22Rv1 (cell line): ENCODE measurements at regions not wholly inside any gene's neighbourhood (a gene's known extent, or its start where the extent isn't known, plus 50 kb on each side); places are given as distances from the start of the nearest gene placed in this dataset.

Experiments
- H3K27ac ChIP-seq: fragments of 450-650 bp; 2 replicates; pipeline ENCODE4 v1.5.1; 2017
- ZFX ChIP-seq: fragments of 450-650 bp; IDR thresholded peaks from 2 replicates; pipeline ENCODE4 v1.6.1; 2017; ENCODE audit warnings: antibody characterized with exemption, borderline replicate concordance
- TF ChIP-seq, protein P1 (sequence below): fragments of 450-650 bp; IDR thresholded peaks from 2 replicates; pipeline ENCODE4 v1.5.1; 2017; ENCODE audit warnings: mild to moderate bottlenecking

DNA sequence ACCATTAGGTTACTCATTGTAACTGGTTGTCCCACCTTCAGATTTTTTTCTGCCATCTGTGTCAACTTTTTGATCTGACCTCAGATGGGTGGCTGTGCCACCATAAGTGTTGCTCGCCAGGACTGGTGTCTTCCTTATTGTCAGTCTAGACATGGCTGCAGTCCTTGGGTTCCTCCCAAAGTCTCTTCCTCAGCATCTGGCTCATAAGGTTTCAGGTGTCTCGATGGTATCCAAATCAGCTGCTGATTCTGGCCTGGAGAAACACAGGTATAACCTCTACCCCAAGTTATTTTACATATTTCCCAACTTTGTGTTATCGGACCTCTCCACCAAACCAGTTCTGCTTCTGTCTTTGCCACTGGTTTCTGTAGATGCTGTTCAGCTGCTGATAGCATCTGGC, 158.5 kb downstream of the ZNF518B start:
- TF ChIP-seq ZFX, result no peak
- TF ChIP-seq, protein P1, sequence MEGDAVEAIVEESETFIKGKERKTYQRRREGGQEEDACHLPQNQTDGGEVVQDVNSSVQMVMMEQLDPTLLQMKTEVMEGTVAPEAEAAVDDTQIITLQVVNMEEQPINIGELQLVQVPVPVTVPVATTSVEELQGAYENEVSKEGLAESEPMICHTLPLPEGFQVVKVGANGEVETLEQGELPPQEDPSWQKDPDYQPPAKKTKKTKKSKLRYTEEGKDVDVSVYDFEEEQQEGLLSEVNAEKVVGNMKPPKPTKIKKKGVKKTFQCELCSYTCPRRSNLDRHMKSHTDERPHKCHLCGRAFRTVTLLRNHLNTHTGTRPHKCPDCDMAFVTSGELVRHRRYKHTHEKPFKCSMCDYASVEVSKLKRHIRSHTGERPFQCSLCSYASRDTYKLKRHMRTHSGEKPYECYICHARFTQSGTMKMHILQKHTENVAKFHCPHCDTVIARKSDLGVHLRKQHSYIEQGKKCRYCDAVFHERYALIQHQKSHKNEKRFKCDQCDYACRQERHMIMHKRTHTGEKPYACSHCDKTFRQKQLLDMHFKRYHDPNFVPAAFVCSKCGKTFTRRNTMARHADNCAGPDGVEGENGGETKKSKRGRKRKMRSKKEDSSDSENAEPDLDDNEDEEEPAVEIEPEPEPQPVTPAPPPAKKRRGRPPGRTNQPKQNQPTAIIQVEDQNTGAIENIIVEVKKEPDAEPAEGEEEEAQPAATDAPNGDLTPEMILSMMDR, result no peak
- no peak overlapping the region for H3K27ac ChIP-seq

DNA sequence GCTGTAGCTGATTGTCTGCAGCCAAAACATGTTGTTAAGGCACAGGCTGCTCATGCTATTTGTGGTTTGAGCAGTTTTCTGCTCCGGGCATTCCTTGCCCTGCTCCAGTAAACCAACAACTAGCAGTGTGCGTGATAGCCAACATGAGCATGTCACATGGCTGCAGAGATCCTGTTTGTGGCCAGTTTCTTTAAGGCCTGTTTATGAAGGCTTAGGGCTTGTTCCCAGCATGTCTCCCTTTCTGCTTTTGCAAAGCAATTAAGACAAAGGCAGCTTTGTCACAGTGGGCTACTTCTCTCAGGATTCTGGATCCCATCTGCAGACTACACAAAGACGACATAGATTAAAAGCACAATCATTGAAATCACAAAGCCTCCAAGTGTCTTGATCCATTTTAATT, 160.5 kb downstream of the ZNF518B start:
- TF ChIP-seq, protein P1, result no peak
- TF ChIP-seq ZFX, result no peak
- no peak overlapping the region for H3K27ac ChIP-seq

DNA sequence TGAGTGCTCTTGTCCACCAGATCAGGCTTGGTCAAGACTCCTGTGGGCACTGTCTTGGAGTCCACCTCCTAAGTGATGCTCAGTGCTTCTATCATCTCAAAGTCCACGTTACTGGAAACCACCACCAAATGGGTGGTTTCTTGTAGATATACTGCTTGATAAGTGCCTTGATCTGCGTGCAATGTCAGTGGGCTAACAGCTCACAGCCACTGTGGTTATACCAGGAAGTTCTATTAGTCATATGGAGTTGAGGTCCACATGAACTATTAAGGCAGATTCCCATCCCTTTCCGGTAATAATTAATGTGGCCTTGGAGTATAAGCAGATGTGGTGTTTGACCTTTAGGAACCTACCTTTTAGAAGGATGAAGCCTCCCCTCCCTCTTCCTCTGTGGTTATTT, 161.9 kb downstream of the ZNF518B start:
- H3K27ac ChIP-seq, result no peak overlapping the region
- no peak for TF ChIP-seq ZFX
- TF ChIP-seq, protein P1, result no peak

DNA sequence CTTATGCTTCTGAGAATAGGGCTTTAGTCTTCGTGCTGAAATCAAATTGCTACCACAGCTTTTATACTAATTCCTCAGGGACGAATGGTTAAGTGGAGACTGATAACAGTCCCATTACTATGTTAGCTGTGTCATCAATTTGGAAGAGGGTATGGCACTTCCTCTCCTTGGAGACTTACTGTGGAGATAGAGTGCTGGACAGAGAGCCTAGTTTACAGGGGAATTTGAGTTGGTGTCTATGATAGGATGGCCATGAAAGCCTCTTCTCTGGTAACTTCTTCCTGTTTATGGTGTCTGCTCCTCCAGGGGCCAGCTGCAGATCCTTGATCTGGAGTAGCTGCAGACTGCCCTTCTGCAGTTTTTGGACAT, 167.7 kb downstream of the ZNF518B start:
- no peak overlapping the region for H3K27ac ChIP-seq
- TF ChIP-seq ZFX, result no peak
- TF ChIP-seq, protein P1, result no peak

DNA sequence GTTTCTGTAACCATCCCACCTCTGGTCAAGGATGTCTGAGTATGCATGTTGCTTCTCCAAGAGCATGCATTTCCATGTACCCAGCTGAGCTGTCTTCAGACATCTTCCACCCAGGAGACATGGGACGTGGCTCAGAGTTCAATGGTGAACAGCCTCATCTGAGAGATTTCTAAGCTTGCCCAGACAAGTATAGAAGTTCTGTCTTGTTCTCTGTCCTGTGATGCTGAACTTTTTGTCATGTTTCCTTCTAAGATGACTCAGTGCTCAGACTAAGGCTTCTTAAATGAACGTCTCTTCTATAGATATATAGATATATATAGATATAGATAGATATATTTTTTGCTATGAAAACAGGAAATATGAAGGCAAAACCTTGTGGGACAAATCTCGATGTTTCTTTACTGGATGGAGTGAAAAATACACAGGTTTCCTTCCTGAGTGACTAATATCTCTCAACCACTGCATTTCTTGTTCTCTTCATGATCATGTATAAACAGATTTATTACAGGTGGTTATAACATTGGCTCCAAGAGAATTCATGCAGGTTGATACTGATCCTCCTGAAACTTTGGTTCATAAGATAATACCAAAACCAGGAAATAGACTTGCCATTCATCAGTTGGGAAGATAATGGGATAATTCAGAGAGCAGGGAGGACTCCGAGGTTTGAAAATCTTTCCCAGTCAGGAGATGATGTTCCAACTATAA, 168.2 kb downstream of the ZNF518B start:
- no peak for TF ChIP-seq ZFX
- TF ChIP-seq, protein P1, result no peak

DNA sequence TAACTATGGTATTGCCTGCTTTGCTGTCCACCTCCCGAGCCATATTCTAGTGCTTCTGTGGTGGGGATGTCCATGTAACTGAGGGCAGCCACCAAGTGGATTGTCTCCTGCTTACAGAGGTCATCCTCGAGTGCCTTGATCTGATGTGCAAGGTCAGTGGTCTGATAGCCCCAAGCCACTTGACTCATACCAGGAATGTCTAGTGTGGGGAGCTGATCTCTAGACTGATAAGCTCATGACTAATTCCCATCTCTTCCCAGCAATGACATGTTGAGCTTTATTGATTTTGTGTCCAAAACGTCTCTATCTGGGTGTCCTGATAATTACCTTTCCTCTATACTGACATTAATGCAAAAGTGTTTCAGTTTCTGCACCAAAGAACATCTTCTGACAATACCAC, 168.4 kb upstream of the WDR1 start:
- no peak for TF ChIP-seq ZFX
- TF ChIP-seq, protein P1, result no peak
- no peak overlapping the region for H3K27ac ChIP-seq

More for the DNA sequence above, 168.2 kb downstream of the ZNF518B start:
- H3K27ac ChIP-seq, result no peak overlapping the region

DNA sequence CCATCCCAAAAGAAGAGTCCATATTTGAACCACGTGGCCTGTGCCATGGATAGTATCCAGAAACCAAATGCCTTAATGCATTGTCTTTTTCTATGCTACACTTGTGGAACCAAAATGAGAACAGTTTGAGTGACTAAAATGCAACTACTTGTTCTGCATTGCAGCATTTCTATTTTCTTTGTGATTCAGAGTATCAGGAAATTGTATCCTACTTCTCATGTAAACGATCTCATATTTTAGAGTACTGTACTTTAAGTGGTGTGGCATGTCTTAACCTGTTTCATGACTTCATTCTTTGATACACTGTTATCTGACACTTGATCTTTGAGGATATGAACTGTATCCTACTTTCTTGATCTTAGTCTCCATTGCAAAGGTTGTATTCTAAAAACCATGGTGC, 167.2 kb upstream of the WDR1 start:
- TF ChIP-seq, protein P1, result no peak
- no peak for TF ChIP-seq ZFX
- H3K27ac ChIP-seq, result no peak overlapping the region
